Testis (tissue), 2 donors: ENCODE measurements at regions not wholly inside any gene's neighbourhood (a gene's known extent, or its start where the extent isn't known, plus 50 kb on each side); places are given as distances from the start of the nearest gene placed in this dataset.

Source experiments
- DNase-seq: peaks from one replicate; pipeline ENCODE4 v3.0.0-alpha.2; 2019
- H3K27ac ChIP-seq, 2 donors: fragments of 200-600 bp; sonication (generic); one replicate each; pipeline ENCODE4 v1.5.1; 2019
- H3K27me3 ChIP-seq: fragments of 200-600 bp; sonication (generic); one replicate; pipeline ENCODE4 v1.5.1; 2019
- H3K36me3 ChIP-seq: fragments of 200-600 bp; sonication (generic); one replicate; pipeline ENCODE4 v1.5.1; 2017; ENCODE audit warnings: low read depth; ENCODE audit errors: missing control alignments
- H3K4me1 ChIP-seq: fragments of 200-600 bp; sonication (generic); one replicate; pipeline ENCODE4 v1.5.1; 2019
- H3K4me3 ChIP-seq, 2 donors: fragments of 200-600 bp; sonication (generic); one replicate each; pipeline ENCODE4 v1.5.1; 2017 to 2019
- H3K9me3 ChIP-seq: fragments of 200-600 bp; sonication (generic); one replicate; pipeline ENCODE4 v1.5.1; 2017
- CTCF ChIP-seq, 3 experiments: fragments of 450-650 bp in 2 of 3; fragments of 200-600 bp in 1 of 3; sonication (generic) in 1 of 3; IDR thresholded peaks; one replicate each; pipeline ENCODE4 v1.5.1; 2016 to 2019; ENCODE audit warnings: antibody characterized with exemption in 3 of 3, mild to moderate bottlenecking in 2 of 3, moderate library complexity in 1 of 3
- POLR2A ChIP-seq: fragments of 450-650 bp; IDR thresholded peaks from one replicate; pipeline ENCODE4 v1.6.1; 2017; ENCODE audit warnings: antibody characterized with exemption, mild to moderate bottlenecking, moderate library complexity
- WGBS, 2 donors: methylation state at CpG; one replicate each; pipeline ENCODE4 v1.1.5; 2018; 5-methylcytosine and 5-hydroxymethylcytosine counted together
- intact Hi-C: fragments of 100-400 bp; cut with DNase I; formaldehyde crosslinking; loops from one replicate; pipeline ENCODE4 v1.15.1; 2023; ENCODE audit warnings: low total_unique reads

- Histone ChIP-seq H3K4me1 (no peaks in the 10 kb centered on the region), H3K9me3 (no peaks in the 10 kb centered on the region), H3K27ac (no peak overlapping the region), H3K27me3 (no peaks in the 10 kb centered on the region), H3K36me3 (no peaks in the 10 kb centered on the region), H3K4me3 (no peak overlapping the region)
- intact Hi-C loops = no loop called here
- TF ChIP-seq CTCF (IDR thresholded peaks at IDR 0.05) (no peak), POLR2A (no peak)
- DNase-seq = no peak
These were observed 543.6 kb downstream of the FOXG1 start for GRCh38 chr14:29310210-29310609.

GRCh38 chr14:29310757-29311156, 544.2 kb downstream of the FOXG1 start:
- WGBS, 2 donors = 77 to 92% methylated on average over 1 of the region's 1 CpG
- no peaks in the 10 kb centered on the region for H3K27me3 ChIP-seq
- intact Hi-C loops = no loop called here

GRCh38 chr14:29311983-29312382, 545.4 kb downstream of the FOXG1 start:
- intact Hi-C loops = no loop called here
- 71 to 88% methylated on average over 2 of the region's 2 CpGs for WGBS, 2 donors

More at GRCh38 chr14:29310757-29311156, 544.2 kb downstream of the FOXG1 start:
- DNase-seq = no peak
- TF ChIP-seq POLR2A = no peak
- TF ChIP-seq CTCF (IDR thresholded peaks at IDR 0.05) = no peak
- Histone ChIP-seq H3K36me3 (no peaks in the 10 kb centered on the region), H3K9me3 (no peaks in the 10 kb centered on the region), H3K4me3 (no peak overlapping the region), H3K27ac (no peak overlapping the region), H3K4me1 (no peaks in the 10 kb centered on the region)

GRCh38 chr14:29316936-29317335, 550.3 kb downstream of the FOXG1 start:
- whole genome bisulfite sequencing, 2 donors = 81 to 89% methylated on average over 2 of the region's 2 CpGs
- no peaks in the 10 kb centered on the region for H3K27me3 ChIP-seq
- no peak overlapping the region for H3K4me3 ChIP-seq
- no peaks in the 10 kb centered on the region for H3K4me1 ChIP-seq
- no peak overlapping the region for H3K27ac ChIP-seq
- no peaks in the 10 kb centered on the region for H3K36me3 ChIP-seq
- intact Hi-C loops = no loop called here
- DNase-seq = no peak
- H3K9me3 ChIP-seq = no peaks in the 10 kb centered on the region
- TF ChIP-seq CTCF (IDR thresholded peaks at IDR 0.05) = no peak
- TF ChIP-seq POLR2A = no peak

More at GRCh38 chr14:29311983-29312382, 545.4 kb downstream of the FOXG1 start:
- no peaks in the 10 kb centered on the region for H3K9me3 ChIP-seq
- H3K27ac ChIP-seq = no peak overlapping the region
- TF ChIP-seq CTCF (IDR thresholded peaks at IDR 0.05) = no peak
- no peak for TF ChIP-seq POLR2A
- no peaks in the 10 kb centered on the region for H3K27me3 ChIP-seq
- no peak for DNase-seq
- H3K36me3 ChIP-seq = no peaks in the 10 kb centered on the region
- H3K4me3 ChIP-seq = no peak overlapping the region
- no peaks in the 10 kb centered on the region for H3K4me1 ChIP-seq

GRCh38 chr14:29317423-29317822, 550.8 kb downstream of the FOXG1 start:
- Histone ChIP-seq H3K9me3 (no peaks in the 10 kb centered on the region), H3K27me3 (no peaks in the 10 kb centered on the region), H3K4me1 (no peaks in the 10 kb centered on the region), H3K27ac (no peak overlapping the region), H3K4me3 (no peak overlapping the region), H3K36me3 (no peaks in the 10 kb centered on the region)
- no peak for TF ChIP-seq POLR2A
- no peak for TF ChIP-seq CTCF (IDR thresholded peaks at IDR 0.05)
- 88 to 91% methylated on average over 1 of the region's 1 CpG for WGBS, 2 donors
- intact Hi-C loops = no loop called here
- DNase-seq = no peak
